ENCODE measurements at regions not wholly inside any gene's neighbourhood (a gene's known extent, or its start where the extent isn't known, plus 50 kb on each side); places are given as distances from the start of the nearest gene placed in this dataset.

DNA sequence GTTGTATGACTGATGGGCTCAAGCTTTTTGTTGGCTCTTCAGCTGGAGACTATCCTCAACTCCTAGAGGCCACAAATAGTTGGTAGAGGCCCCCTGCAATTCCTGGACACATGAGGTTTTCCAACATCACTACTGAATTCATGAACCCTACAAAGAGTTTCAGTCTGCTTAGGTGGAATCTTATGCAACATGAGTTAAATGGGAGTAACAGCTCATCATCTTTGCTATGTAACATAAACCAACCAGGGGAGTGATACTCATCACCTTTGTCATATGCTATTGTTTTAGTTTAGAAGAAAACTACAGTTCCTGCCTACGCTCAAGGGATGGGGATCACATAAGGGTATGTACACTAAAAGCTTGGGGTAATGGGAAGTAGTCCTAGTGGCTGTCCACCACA lies 729.4 kb downstream of the SORCS1 start:
- H2BK15ac ChIP-seq (ENCODE audit: low read depth, low read length) = no peak overlapping the region
- peaks cover 3% of the 10 kb centered on the region; the same call in 1 of the 2 replicates for H3K9me3 ChIP-seq (ENCODE audit: control insufficient read depth, insufficient read depth, low read length)
- H2AFZ ChIP-seq (replicated peaks; ENCODE audit: low read length, poor library complexity) = no peak overlapping the region
- no peak overlapping the region for H3K4me2 ChIP-seq (ENCODE audit: low read depth, low read length)
- POLR2A ChIA-PET (ENCODE audit: unreplicated experiment) = no interaction called here
- no peak overlapping the region for H2BK120ac ChIP-seq (ENCODE audit: low read depth, low read length)
- no peak overlapping the region for H2AK5ac ChIP-seq (ENCODE audit: low read depth, low read length)
- no TSS peak for BruUV-seq (replicated peaks)
- CTCF ChIA-PET = no interaction called here
- H3K18ac ChIP-seq (ENCODE audit: low read depth, low read length) = no peak overlapping the region
- no peak overlapping the region for H3K9ac ChIP-seq (ENCODE audit: low read depth, low read length)
- DNase-seq (no peak), ATAC-seq (ENCODE audit: low read depth) (no peak)
- no peak overlapping the region for H3K23ac ChIP-seq (ENCODE audit: low read depth, low read length)
- no peaks in the 10 kb centered on the region for H3K4me1 ChIP-seq (ENCODE audit: control insufficient read depth, insufficient read depth, low read length)
- in situ Hi-C loops (cut with MboI; ENCODE audit: low sequenced_read_pairs) = no loop called here
- H3K14ac ChIP-seq (replicated peaks; ENCODE audit: low read depth, low read length) = no peak overlapping the region
- H2AK9ac ChIP-seq (replicated peaks; ENCODE audit: low read depth, low read length, poor library complexity) = no peak overlapping the region
- no peak overlapping the region for H3K4me3 ChIP-seq (ENCODE audit: insufficient read depth, low read depth, low read length)
- no CpG with 5 or more reads among the region's 1 CpG for WGBS, 2 experiments (ENCODE audit: extremely low coverage in 2 of 2, insufficient read length in 1 of 2)
- no peak overlapping the region for H2BK5ac ChIP-seq (ENCODE audit: low read depth, low read length, poor library complexity, severe bottlenecking)
- H3K79me1 ChIP-seq (ENCODE audit: low read depth in 1 of 2, low read length in 2 of 2) = no peaks in the 10 kb centered on the region
- no peaks in the 10 kb centered on the region for H3K27me3 ChIP-seq (ENCODE audit: control insufficient read depth, insufficient read depth, low read length)
- H3K27ac ChIP-seq (ENCODE audit: insufficient read depth, low read length) = no peak overlapping the region
- intact Hi-C loops (cut with micrococcal nuclease) = no loop called here
- no peaks in the 10 kb centered on the region for H4K20me1 ChIP-seq (ENCODE audit: insufficient read depth, low read length)
- H4K8ac ChIP-seq (ENCODE audit: low read depth in 2 of 2, low read length in 2 of 2) = no peak overlapping the region
- no peak overlapping the region for H3K4ac ChIP-seq (ENCODE audit: low read depth, low read length)
- dilution Hi-C loops (cut with HindIII; ENCODE audit: low sequenced_read_pairs, unreplicated experiment) = no loop called here
- H3K36me3 ChIP-seq (ENCODE audit: control insufficient read depth, insufficient read depth, low read length) = no peaks in the 10 kb centered on the region
- no peak overlapping the region for H2BK20ac ChIP-seq (ENCODE audit: low read depth, low read length)
- H3K56ac ChIP-seq (ENCODE audit: extremely low read depth, insufficient read depth, low read length) = no peak overlapping the region
- no peak overlapping the region for H4K91ac ChIP-seq (ENCODE audit: insufficient read depth, low read depth, low read length)
- no peak overlapping the region for H4K5ac ChIP-seq (ENCODE audit: low read depth, low read length)
- H3K9me1 ChIP-seq (ENCODE audit: insufficient read depth, low read length) = no peaks in the 10 kb centered on the region
- TF ChIP-seq RAD21 (IDR thresholded peaks at IDR 0.05; ENCODE audit: low read length) = no peak
- TF ChIP-seq MXI1 (IDR thresholded peaks at IDR 0.05; ENCODE audit: borderline replicate concordance, low read depth, low read length) = no peak
- TF ChIP-seq MAZ (IDR thresholded peaks at IDR 0.05; ENCODE audit: borderline replicate concordance, low read depth, low read length) = no peak
- no peak for TF ChIP-seq CHD1 (IDR thresholded peaks at IDR 0.05; ENCODE audit: low read depth, low read length)
- TF ChIP-seq BHLHE40 (IDR thresholded peaks at IDR 0.05; ENCODE audit: low read depth, low read length) = no peak
- TF ChIP-seq SMC3 (IDR thresholded peaks at IDR 0.05; ENCODE audit: low read depth, low read length) = no peak
- TF ChIP-seq NFE2L2 (IDR thresholded peaks at IDR 0.05; ENCODE audit: low read depth, low read length) = no peak
- TF ChIP-seq RCOR1 (IDR thresholded peaks at IDR 0.05; ENCODE audit: insufficient replicate concordance, low read length) = no peak
- TF ChIP-seq POLR2A (IDR thresholded peaks at IDR 0.05; ENCODE audit: low read depth, low read length) = no peak
- TF ChIP-seq, protein P1, sequence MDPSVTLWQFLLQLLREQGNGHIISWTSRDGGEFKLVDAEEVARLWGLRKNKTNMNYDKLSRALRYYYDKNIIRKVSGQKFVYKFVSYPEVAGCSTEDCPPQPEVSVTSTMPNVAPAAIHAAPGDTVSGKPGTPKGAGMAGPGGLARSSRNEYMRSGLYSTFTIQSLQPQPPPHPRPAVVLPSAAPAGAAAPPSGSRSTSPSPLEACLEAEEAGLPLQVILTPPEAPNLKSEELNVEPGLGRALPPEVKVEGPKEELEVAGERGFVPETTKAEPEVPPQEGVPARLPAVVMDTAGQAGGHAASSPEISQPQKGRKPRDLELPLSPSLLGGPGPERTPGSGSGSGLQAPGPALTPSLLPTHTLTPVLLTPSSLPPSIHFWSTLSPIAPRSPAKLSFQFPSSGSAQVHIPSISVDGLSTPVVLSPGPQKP (IDR thresholded peaks at IDR 0.05; ENCODE audit: borderline replicate concordance, low read depth, low read length) = no peak
- no peak for TF ChIP-seq FOS (IDR thresholded peaks at IDR 0.05; ENCODE audit: low read depth, low read length)
- TF ChIP-seq MAFK (IDR thresholded peaks at IDR 0.05; ENCODE audit: low read depth, low read length) = no peak
- TF ChIP-seq, protein P2, sequence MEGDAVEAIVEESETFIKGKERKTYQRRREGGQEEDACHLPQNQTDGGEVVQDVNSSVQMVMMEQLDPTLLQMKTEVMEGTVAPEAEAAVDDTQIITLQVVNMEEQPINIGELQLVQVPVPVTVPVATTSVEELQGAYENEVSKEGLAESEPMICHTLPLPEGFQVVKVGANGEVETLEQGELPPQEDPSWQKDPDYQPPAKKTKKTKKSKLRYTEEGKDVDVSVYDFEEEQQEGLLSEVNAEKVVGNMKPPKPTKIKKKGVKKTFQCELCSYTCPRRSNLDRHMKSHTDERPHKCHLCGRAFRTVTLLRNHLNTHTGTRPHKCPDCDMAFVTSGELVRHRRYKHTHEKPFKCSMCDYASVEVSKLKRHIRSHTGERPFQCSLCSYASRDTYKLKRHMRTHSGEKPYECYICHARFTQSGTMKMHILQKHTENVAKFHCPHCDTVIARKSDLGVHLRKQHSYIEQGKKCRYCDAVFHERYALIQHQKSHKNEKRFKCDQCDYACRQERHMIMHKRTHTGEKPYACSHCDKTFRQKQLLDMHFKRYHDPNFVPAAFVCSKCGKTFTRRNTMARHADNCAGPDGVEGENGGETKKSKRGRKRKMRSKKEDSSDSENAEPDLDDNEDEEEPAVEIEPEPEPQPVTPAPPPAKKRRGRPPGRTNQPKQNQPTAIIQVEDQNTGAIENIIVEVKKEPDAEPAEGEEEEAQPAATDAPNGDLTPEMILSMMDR (conservative IDR thresholded peaks at IDR 0.05; ENCODE audit: low read depth, low read length) = no peak
- no peak for TF ChIP-seq RFX5 (IDR thresholded peaks at IDR 0.05; ENCODE audit: low read depth, low read length)
- TF ChIP-seq USF2 (IDR thresholded peaks at IDR 0.05; ENCODE audit: low read depth, low read length) = no peak
